Ovary (tissue), 3 donors: ENCODE measurements at regions not wholly inside any gene's neighbourhood (a gene's known extent, or its start where the extent isn't known, plus 50 kb on each side); places are given as distances from the start of the nearest gene placed in this dataset.

ENCODE experiments used
- EP300 ChIP-seq: sonication (generic); formaldehyde crosslinking; IDR thresholded peaks from one replicate; pipeline ENCODE4 v1.6.1; 2017; ENCODE audit warnings: antibody characterized with exemption
- POLR2A ChIP-seq: fragments of 450-650 bp; IDR thresholded peaks from one replicate; pipeline ENCODE4 v1.6.1; 2017; ENCODE audit warnings: antibody characterized with exemption, mild to moderate bottlenecking, moderate library complexity
- TF ChIP-seq, protein P1 (sequence below), 3 donors: fragments of 450-650 bp in 2 of 3; fragments of 200-600 bp in 1 of 3; IDR thresholded peaks; one replicate each; pipeline versions ENCODE4 v1.5.1 to v1.8.0; 2016 to 2022; ENCODE audit warnings: antibody characterized with exemption in 3 of 3, mild to moderate bottlenecking in 1 of 3
- donor health status: DM: no; HTN: no; CAD: no.

DNA sequence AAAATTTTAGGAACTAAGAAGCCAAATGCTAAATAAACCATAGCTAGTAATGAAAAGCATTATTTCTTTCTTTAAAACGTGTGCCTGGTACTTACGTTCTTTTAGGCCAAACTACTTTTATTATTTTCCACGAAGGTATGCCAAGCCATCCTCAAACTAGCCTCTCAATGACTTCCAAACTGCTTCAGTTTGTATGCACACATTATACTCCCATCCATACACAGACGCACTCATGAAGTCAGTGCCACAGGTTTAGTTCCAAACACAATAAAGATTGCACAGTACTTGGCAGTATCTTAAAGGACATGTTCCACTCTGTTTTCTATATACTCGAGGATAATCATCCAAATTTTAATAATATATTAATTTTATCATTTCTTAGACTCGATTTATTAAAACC, 609.2 kb upstream of the ZNF385D start:
- TF ChIP-seq, protein P1, sequence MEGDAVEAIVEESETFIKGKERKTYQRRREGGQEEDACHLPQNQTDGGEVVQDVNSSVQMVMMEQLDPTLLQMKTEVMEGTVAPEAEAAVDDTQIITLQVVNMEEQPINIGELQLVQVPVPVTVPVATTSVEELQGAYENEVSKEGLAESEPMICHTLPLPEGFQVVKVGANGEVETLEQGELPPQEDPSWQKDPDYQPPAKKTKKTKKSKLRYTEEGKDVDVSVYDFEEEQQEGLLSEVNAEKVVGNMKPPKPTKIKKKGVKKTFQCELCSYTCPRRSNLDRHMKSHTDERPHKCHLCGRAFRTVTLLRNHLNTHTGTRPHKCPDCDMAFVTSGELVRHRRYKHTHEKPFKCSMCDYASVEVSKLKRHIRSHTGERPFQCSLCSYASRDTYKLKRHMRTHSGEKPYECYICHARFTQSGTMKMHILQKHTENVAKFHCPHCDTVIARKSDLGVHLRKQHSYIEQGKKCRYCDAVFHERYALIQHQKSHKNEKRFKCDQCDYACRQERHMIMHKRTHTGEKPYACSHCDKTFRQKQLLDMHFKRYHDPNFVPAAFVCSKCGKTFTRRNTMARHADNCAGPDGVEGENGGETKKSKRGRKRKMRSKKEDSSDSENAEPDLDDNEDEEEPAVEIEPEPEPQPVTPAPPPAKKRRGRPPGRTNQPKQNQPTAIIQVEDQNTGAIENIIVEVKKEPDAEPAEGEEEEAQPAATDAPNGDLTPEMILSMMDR (IDR thresholded peaks at IDR 0.05): no peak
- no peak for TF ChIP-seq POLR2A
- TF ChIP-seq EP300: no peak
